HEK293 (cell line): ENCODE measurements at regions not wholly inside any gene's neighbourhood (a gene's known extent, or its start where the extent isn't known, plus 50 kb on each side); places are given as distances from the start of the nearest gene placed in this dataset.

Experiments used
- ELK4 ChIP-seq: IDR thresholded peaks from 2 replicates; pipeline ENCODE4 v1.6.1; 2011; ENCODE audit warnings: mild to moderate bottlenecking, low read depth, low read length, borderline replicate concordance
- HOXA7 ChIP-seq: sonication (generic); formaldehyde crosslinking; IDR thresholded peaks from 2 replicates; pipeline ENCODE4 v1.8.1; 2022; ENCODE audit warnings: missing genetic modification reagents, borderline replicate concordance
- KLF16 ChIP-seq: fragments of 450-650 bp; formaldehyde crosslinking; IDR thresholded peaks from 2 replicates; pipeline ENCODE4 v1.5.1; 2017; ENCODE audit warnings: missing biosample characterization, missing genetic modification characterization
- OVOL3 ChIP-seq: fragments of 450-650 bp; formaldehyde crosslinking; IDR thresholded peaks from 2 replicates; pipeline ENCODE4 v1.5.1; 2016; ENCODE audit warnings: missing biosample characterization, missing genetic modification characterization
- ZNF148 ChIP-seq: fragments of 450-650 bp; formaldehyde crosslinking; IDR thresholded peaks from 2 replicates; pipeline ENCODE4 v1.5.0; 2017; ENCODE audit warnings: missing biosample characterization, missing genetic modification characterization, borderline replicate concordance
- ZNF548 ChIP-seq: fragments of 450-650 bp; formaldehyde crosslinking; IDR thresholded peaks from 2 replicates; pipeline ENCODE4 v1.5.1; 2016; ENCODE audit warnings: missing biosample characterization, missing genetic modification characterization

GRCh38 chr14:101406921-101407320 is 154.4 kb upstream of the DIO3 start:
- TF ChIP-seq KLF16 (tag by site-specific recombination) (no peak), OVOL3 (no peak), ZNF548 (no peak), HOXA7 (no peak), ZNF148 (tag by site-specific recombination) (no peak), ELK4 (no peak)
